ENCODE measurements at regions not wholly inside any gene's neighbourhood (a gene's known extent, or its start where the extent isn't known, plus 50 kb on each side); places are given as distances from the start of the nearest gene placed in this dataset.

GRCh38 chr9:18371141-18371540, 102.8 kb upstream of the ADAMTSL1 start:
- H3K23me2 ChIP-seq (ENCODE audit: insufficient read length, low read depth, low read length, poor library complexity, severe bottlenecking) = no peaks in the 10 kb centered on the region
- H3K56ac ChIP-seq (ENCODE audit: insufficient read length, low read depth, low read length) = no peak overlapping the region
- DNase-seq = no peak
- H2BK120ac ChIP-seq (ENCODE audit: low read depth, low read length, poor library complexity, severe bottlenecking) = no peak overlapping the region
- no peak overlapping the region for H3K14ac ChIP-seq (ENCODE audit: insufficient read depth, low read length)
- H3K9ac ChIP-seq (ENCODE audit: extremely low read depth, insufficient read length, low read length) = no peak overlapping the region
- H3K4me1 ChIP-seq (ENCODE audit: insufficient read depth, low read length) = no peaks in the 10 kb centered on the region
- H4K5ac ChIP-seq (ENCODE audit: insufficient read length, low read depth, low read length) = no peak overlapping the region
- H2BK20ac ChIP-seq (ENCODE audit: low read depth, low read length, poor library complexity, severe bottlenecking) = no peak overlapping the region
- no peak overlapping the region for H2BK12ac ChIP-seq (ENCODE audit: insufficient read length, low read depth, low read length)
- H3T11ph ChIP-seq (ENCODE audit: low read length) = no peak overlapping the region
- H3K27me3 ChIP-seq (ENCODE audit: insufficient read depth, low read length) = no peaks in the 10 kb centered on the region
- no peak overlapping the region for H2BK15ac ChIP-seq (ENCODE audit: low read depth, low read length)
- H3K18ac ChIP-seq (ENCODE audit: insufficient read length, low read depth, low read length) = no peak overlapping the region
- no peak overlapping the region for H3K23ac ChIP-seq (ENCODE audit: insufficient read length, low read depth, low read length)
- H2BK5ac ChIP-seq (ENCODE audit: insufficient read length, low read length) = no peak overlapping the region
- no peaks in the 10 kb centered on the region for H3K79me1 ChIP-seq (ENCODE audit: insufficient read depth, low read depth, low read length, poor library complexity, severe bottlenecking)
- no peak overlapping the region for H3K27ac ChIP-seq (ENCODE audit: insufficient read length, low read depth, low read length)
- TF ChIP-seq CTCF (conservative IDR thresholded peaks at IDR 0.05) = no peak
- no peaks in the 10 kb centered on the region for H4K20me1 ChIP-seq (ENCODE audit: control insufficient read depth, insufficient read depth, insufficient read length)
- no peak overlapping the region for H4K8ac ChIP-seq (replicated peaks; ENCODE audit: insufficient read length, low read depth, low read length)
- H3K4ac ChIP-seq (ENCODE audit: low read depth, low read length) = no peak overlapping the region
- H3K27me3 Mint-ChIP-seq (ENCODE audit: low read depth) = no peaks in the 10 kb centered on the region
- no peaks in the 10 kb centered on the region for H3K4me1 Mint-ChIP-seq
- H3K36me3 Mint-ChIP-seq (ENCODE audit: insufficient read depth in 1 of 3, low read depth in 3 of 3) = no peaks in the 10 kb centered on the region; a peak in 1 of 7 replicates
- no peaks in the 10 kb centered on the region for H3K79me2 ChIP-seq (ENCODE audit: insufficient read depth, low read length)
- no peak overlapping the region for H2AK5ac ChIP-seq (ENCODE audit: insufficient read length, low read length)
- H2AFZ ChIP-seq (ENCODE audit: low read length) = no peak overlapping the region
- H3K27ac Mint-ChIP-seq = no peak overlapping the region
- no peaks in the 10 kb centered on the region for H3K9me3 Mint-ChIP-seq
- H3K9me3 ChIP-seq (ENCODE audit: control insufficient read depth, low read depth, low read length) = no peaks in the 10 kb centered on the region
- no peak overlapping the region for H3K4me3 Mint-ChIP-seq
- H4K91ac ChIP-seq (ENCODE audit: insufficient read length, low read depth, low read length) = no peak overlapping the region
- no peak overlapping the region for H3K4me2 ChIP-seq (ENCODE audit: insufficient read depth, insufficient read length, low read length)
